ENCODE measurements at regions not wholly inside any gene's neighbourhood (a gene's known extent, or its start where the extent isn't known, plus 50 kb on each side); places are given as distances from the start of the nearest gene placed in this dataset.

- peaks cover 26% of the 10 kb centered on the region for H3K4me1 Mint-ChIP-seq
- no peaks in the 10 kb centered on the region for H3K36me3 Mint-ChIP-seq (ENCODE audit: low read depth)
- peak overlapping the region in 1 of 3 experiments; percentile 7 for H3K27ac Mint-ChIP-seq
- TF ChIP-seq CTCF (IDR thresholded peaks at IDR 0.05; ENCODE audit: unreplicated experiment in 3 of 3), result no peak
- H3K27me3 Mint-ChIP-seq (ENCODE audit: low read depth), result peaks cover 5% of the 10 kb centered on the region
- no peak overlapping the region for H3K4me3 Mint-ChIP-seq
- no peaks in the 10 kb centered on the region for H3K9me3 Mint-ChIP-seq
Measured at GRCh38 chr15:66615846-66616245, 50.0 kb upstream of the LCTL start.

DNA sequence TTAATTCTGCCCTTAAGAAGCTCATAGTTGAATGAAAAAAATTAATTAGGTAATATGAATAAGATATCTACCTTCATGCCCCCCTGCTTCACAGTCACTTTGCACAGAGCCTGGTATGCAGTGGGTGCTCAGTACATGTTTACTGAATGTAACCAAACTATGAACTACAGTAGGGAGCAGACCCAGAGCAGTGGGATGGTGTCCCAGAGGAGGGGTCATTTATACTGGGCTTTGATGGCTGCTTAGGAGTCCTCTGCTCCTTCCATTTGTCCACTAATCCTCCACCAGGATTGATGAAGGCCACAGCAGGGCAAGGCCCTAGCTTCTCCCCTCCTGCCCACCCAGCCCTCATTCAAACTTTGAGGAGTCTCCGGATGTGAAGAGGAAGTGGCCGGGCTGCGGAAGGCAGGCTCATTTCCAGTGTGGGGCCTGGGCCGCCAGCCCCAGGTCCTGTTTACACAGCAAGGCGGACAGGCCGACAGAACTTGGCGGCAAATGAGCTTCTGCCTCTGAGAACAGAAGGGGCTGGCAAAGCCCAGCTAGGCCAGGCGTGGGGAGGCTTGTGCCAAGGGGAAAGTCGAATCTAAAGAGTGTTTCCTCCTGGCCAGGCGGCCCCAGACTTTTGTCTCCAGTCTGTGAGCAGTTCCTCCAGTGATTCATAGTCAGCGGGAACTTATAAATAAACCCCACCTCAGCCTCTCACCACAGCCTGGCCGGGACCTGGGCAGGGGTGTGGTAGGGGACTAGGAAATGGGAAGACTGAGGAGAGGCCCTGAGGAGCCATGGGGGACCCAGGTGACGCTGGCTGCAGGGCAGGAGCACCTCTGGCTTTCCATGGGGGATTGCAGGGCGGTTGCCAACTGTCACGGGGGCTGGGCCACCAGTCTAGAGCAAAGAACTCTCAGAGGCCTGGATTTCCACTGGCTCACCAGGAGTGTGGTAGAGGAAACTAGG is 51.6 kb upstream of the LCTL start:
- Mint-ChIP-seq H3K4me3 (no peak overlapping the region), H3K27me3 (ENCODE audit: low read depth) (peaks cover 10% of the 10 kb centered on the region), H3K4me1 (peaks cover 37% of the 10 kb centered on the region), H3K9me3 (no peaks in the 10 kb centered on the region), H3K27ac (peak overlapping the region; percentile 91 to 95 (median 93)), H3K36me3 (ENCODE audit: low read depth) (no peaks in the 10 kb centered on the region)
- no peak for TF ChIP-seq CTCF (IDR thresholded peaks at IDR 0.05; ENCODE audit: unreplicated experiment in 3 of 3)

- H3K9me3 Mint-ChIP-seq, result no peaks in the 10 kb centered on the region
Measured at GRCh38 chr15:66619152-66619903, 53.5 kb upstream of the LCTL start.

DNA sequence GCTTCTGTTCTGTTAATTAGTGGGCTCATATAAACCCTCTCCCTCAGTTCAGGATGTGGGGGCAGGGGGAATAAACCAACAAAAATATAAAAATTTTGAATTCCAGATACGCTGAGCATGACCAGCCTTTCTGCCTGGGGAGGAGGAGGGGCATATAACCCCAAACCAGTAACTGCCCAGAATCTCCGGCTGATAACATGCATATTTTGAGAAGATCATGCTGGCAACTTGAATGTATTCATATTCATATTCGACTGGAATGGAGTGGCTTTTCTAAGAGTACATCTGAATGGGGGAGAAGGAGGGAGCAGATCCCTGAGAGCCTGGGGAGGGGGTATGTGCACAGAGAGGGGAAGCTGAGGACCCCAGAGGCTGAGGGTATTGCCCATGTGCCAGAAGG is 54.5 kb upstream of the LCTL start:
- TF ChIP-seq CTCF (IDR thresholded peaks at IDR 0.05; ENCODE audit: unreplicated experiment in 3 of 3), result no peak
- Mint-ChIP-seq H3K4me3 (peak overlapping the region; percentile 4 to 47 (median 32)), H3K27me3 (ENCODE audit: low read depth) (peaks cover 16% of the 10 kb centered on the region), H3K36me3 (ENCODE audit: low read depth) (no peaks in the 10 kb centered on the region), H3K9me3 (no peaks in the 10 kb centered on the region), H3K27ac (peak overlapping the region; percentile 40 to 95 (median 85)), H3K4me1 (peaks cover 45% of the 10 kb centered on the region)

More at GRCh38 chr15:66619152-66619903, 53.5 kb upstream of the LCTL start:
- H3K27ac Mint-ChIP-seq, result peak overlapping the region; percentile 63 to 90 (median 86)
- H3K4me3 Mint-ChIP-seq, result no peak overlapping the region
- H3K4me1 Mint-ChIP-seq, result peaks cover 45% of the 10 kb centered on the region
- H3K36me3 Mint-ChIP-seq (ENCODE audit: low read depth), result no peaks in the 10 kb centered on the region
- TF ChIP-seq CTCF (IDR thresholded peaks at IDR 0.05; ENCODE audit: unreplicated experiment in 3 of 3), result peak; percentile 88 to 92 (median 89)
- peaks cover 16% of the 10 kb centered on the region for H3K27me3 Mint-ChIP-seq (ENCODE audit: low read depth)

DNA sequence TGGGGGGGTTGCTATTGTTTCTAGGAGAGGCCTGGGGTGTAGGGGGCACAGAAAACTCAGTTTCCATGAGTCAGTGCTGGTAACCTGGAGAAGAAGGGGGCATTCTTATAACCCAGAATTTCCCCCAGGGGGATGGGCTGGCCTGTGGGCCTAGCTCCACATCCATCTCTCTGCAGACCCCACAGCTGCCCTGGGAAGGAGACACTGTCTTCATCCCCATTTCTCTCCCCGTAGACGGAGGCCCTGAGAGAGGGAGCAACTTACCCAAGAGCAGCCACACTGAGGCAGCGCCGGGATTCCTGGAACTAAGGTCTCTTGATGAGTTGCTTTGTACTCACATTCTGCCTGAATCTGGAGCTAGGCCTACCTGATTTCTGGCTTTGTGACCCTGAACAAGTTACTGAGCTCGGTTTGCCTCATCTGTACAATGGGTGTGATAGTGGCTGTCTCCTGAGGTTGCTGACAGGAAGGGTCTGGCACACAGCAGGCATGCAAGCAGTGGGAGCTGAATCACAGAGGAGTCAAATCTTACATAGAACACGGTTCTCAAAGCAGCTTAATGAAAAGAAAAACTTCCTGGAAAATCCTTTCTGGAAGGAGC is 55.0 kb upstream of the LCTL start:
- no peaks in the 10 kb centered on the region for H3K9me3 Mint-ChIP-seq
- H3K4me1 Mint-ChIP-seq, result peaks cover 45% of the 10 kb centered on the region
- peak overlapping the region; percentile 74 to 95 (median 85) for H3K27ac Mint-ChIP-seq
- peak overlapping the region; percentile 47 to 69 (median 47) for H3K4me3 Mint-ChIP-seq
- H3K27me3 Mint-ChIP-seq (ENCODE audit: low read depth), result peaks cover 16% of the 10 kb centered on the region
- H3K36me3 Mint-ChIP-seq (ENCODE audit: low read depth), result no peaks in the 10 kb centered on the region
- no peak for TF ChIP-seq CTCF (IDR thresholded peaks at IDR 0.05; ENCODE audit: unreplicated experiment in 3 of 3)

Measured in nephron (organoid).